ENCODE measurements at regions not wholly inside any gene's neighbourhood (a gene's known extent, or its start where the extent isn't known, plus 50 kb on each side); places are given as distances from the start of the nearest gene placed in this dataset.

DNA sequence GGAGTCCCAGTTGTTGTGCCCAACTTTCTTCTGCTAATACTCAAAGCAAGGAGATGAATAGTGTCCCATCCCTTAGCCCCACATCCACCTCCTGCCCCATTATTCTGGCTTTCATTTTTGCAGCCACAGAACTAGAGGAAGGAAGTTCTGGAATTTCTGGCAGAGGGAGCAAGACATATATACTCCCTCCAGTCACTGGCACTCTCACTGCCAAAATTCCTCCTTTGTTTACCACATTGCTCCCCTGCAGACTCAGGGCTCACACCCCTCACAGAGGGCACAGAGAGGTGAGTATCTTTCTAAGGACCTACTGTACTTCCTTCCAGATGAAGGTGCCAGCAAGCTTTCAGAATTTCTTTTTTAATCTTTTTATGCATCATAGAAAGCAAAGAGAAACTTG, 168.0 kb upstream of the ID4 start:
- TF ChIP-seq SPI1 (IDR thresholded peaks at IDR 0.05; ENCODE audit: low read depth, low read length) (no peak), POLR2AphosphoS5 (IDR thresholded peaks at IDR 0.05; ENCODE audit: low read depth, low read length) (no peak), POLR2A (IDR thresholded peaks at IDR 0.05; ENCODE audit: low read depth, low read length) (no peak), PAX5 (IDR thresholded peaks at IDR 0.05; ENCODE audit: insufficient read depth, low read length, severe bottlenecking) (no peak), TAF1 (IDR thresholded peaks at IDR 0.05; ENCODE audit: low read depth, low read length) (no peak)
